GM23248 (cell line): ENCODE measurements at regions not wholly inside any gene's neighbourhood (a gene's known extent, or its start where the extent isn't known, plus 50 kb on each side); places are given as distances from the start of the nearest gene placed in this dataset.

Source experiments
- DNase-seq: peaks from one replicate; pipeline ENCODE4 v3.0.0-alpha.2; 2015
- H2AFZ ChIP-seq: fragments of 200-600 bp; sonication (generic); 2 replicates; pipeline ENCODE4 v1.6.1; 2016; ENCODE audit warnings: antibody characterized with exemption
- H3F3A ChIP-seq: fragments of 200-600 bp; sonication (generic); 2 replicates; pipeline ENCODE4 v1.6.1; 2016; ENCODE audit warnings: mild to moderate bottlenecking, antibody characterized with exemption, mixed run types; ENCODE audit not compliant: insufficient read depth
- H3K27ac ChIP-seq: fragments of 200-600 bp; sonication (generic); 2 replicates; pipeline ENCODE4 v1.5.1; 2016; ENCODE audit warnings: mild to moderate bottlenecking
- H3K27me3 ChIP-seq: fragments of 200-600 bp; sonication (generic); replicated peaks from 2 replicates; pipeline ENCODE4 v1.6.1; 2016; ENCODE audit warnings: mild to moderate bottlenecking; ENCODE audit not compliant: insufficient read depth
- H3K36me3 ChIP-seq: fragments of 200-600 bp; sonication (generic); 2 replicates; pipeline ENCODE4 v1.6.1; 2016; ENCODE audit warnings: low read depth, mild to moderate bottlenecking
- H3K4me1 ChIP-seq: fragments of 200-600 bp; sonication (generic); 2 replicates; pipeline ENCODE4 v1.6.1; 2016; ENCODE audit warnings: mild to moderate bottlenecking; ENCODE audit not compliant: insufficient read depth
- H3K4me2 ChIP-seq: fragments of 200-600 bp; sonication (generic); one replicate; pipeline ENCODE4 v1.6.1; 2016; ENCODE audit warnings: mild to moderate bottlenecking; ENCODE audit not compliant: unreplicated experiment
- H3K4me3 ChIP-seq: fragments of 200-600 bp; sonication (generic); 2 replicates; pipeline ENCODE4 v1.5.1; 2016; ENCODE audit warnings: mild to moderate bottlenecking
- H3K79me2 ChIP-seq: fragments of 200-600 bp; sonication (generic); 2 replicates; pipeline ENCODE4 v1.6.1; 2016; ENCODE audit warnings: mild to moderate bottlenecking; ENCODE audit not compliant: insufficient read depth
- H3K9ac ChIP-seq: fragments of 200-600 bp; sonication (generic); 2 replicates; pipeline ENCODE4 v1.6.1; 2016; ENCODE audit warnings: mild to moderate bottlenecking
- H3K9me2 ChIP-seq: fragments of 200-600 bp; sonication (generic); 2 replicates; pipeline ENCODE4 v1.6.1; 2016; ENCODE audit warnings: mixed run types, mild to moderate bottlenecking, moderate library complexity; ENCODE audit not compliant: insufficient read depth
- H3K9me3 ChIP-seq: fragments of 200-600 bp; sonication (generic); one replicate; pipeline ENCODE4 v1.6.1; 2017; ENCODE audit warnings: low read depth
- H4K20me1 ChIP-seq: fragments of 200-600 bp; sonication (generic); 2 replicates; pipeline ENCODE4 v1.6.0; 2016; ENCODE audit not compliant: insufficient read depth
- EZH2 ChIP-seq: fragments of 200-600 bp; sonication (generic); IDR thresholded peaks from 2 replicates; pipeline ENCODE4 v1.6.1; 2018; ENCODE audit warnings: antibody characterized with exemption, mild to moderate bottlenecking; ENCODE audit not compliant: insufficient read depth, poor library complexity, severe bottlenecking
- EZH2phosphoT487 ChIP-seq: fragments of 200-600 bp; sonication (generic); IDR thresholded peaks from 2 replicates; pipeline ENCODE4 v1.6.1; 2018; ENCODE audit warnings: antibody characterized with exemption, moderate library complexity, mild to moderate bottlenecking, low read depth; ENCODE audit not compliant: insufficient read depth
- WGBS, 2 experiments: methylation state at CpG; one replicate each; pipeline ENCODE4 v1.1.6; 2015 to 2017; ENCODE audit warnings: low lambda C conversion rate in 2 of 2, low coverage in 1 of 2; ENCODE audit errors: missing lambda C conversion rate in 2 of 2; 5-methylcytosine and 5-hydroxymethylcytosine counted together
- in situ Hi-C: fragments of 300-500 bp; cut with MboI; formaldehyde crosslinking; loops from 2 replicates; pipeline ENCODE4 v1.15.0; 2020

GRCh38 chr6:113110211-113110610 is 746.9 kb upstream of the MARCKS start:
- H2AFZ ChIP-seq = no peak overlapping the region
- no peaks in the 10 kb centered on the region for H3K27me3 ChIP-seq
- 0 out of 2 replicates have a peak, but pooled peaks cover 6% of the 10 kb centered on the region for H3K9me2 ChIP-seq
- DNase-seq = no peak
- H3K4me2 ChIP-seq = no peak overlapping the region
- H3K4me3 ChIP-seq = no peak overlapping the region
- 61 to 70% methylated on average over 1 of the region's 1 CpG for WGBS, 2 experiments
- H3F3A ChIP-seq = no peaks in the 10 kb centered on the region
- H3K36me3 ChIP-seq = no peaks in the 10 kb centered on the region
- TF ChIP-seq EZH2phosphoT487 = no peak
- TF ChIP-seq EZH2 = no peak
- H3K79me2 ChIP-seq = no peaks in the 10 kb centered on the region
- H3K4me1 ChIP-seq = no peaks in the 10 kb centered on the region
- no peak overlapping the region for H3K27ac ChIP-seq
- no peak overlapping the region for H3K9ac ChIP-seq
- in situ Hi-C loops = no loop called here
- H3K9me3 ChIP-seq = no peaks in the 10 kb centered on the region
- H4K20me1 ChIP-seq = no peaks in the 10 kb centered on the region

- TF ChIP-seq EZH2 (no peak), EZH2phosphoT487 (no peak)
- Histone ChIP-seq H3K4me1 (no peaks in the 10 kb centered on the region), H3F3A (no peaks in the 10 kb centered on the region), H3K36me3 (no peaks in the 10 kb centered on the region), H3K4me3 (no peak overlapping the region), H3K9me2 (0 out of 2 replicates have a peak, but pooled peaks cover 6% of the 10 kb centered on the region), H3K27ac (no peak overlapping the region), H3K79me2 (no peaks in the 10 kb centered on the region), H3K9me3 (no peaks in the 10 kb centered on the region), H3K4me2 (no peak overlapping the region), H3K9ac (no peak overlapping the region), H2AFZ (no peak overlapping the region), H4K20me1 (no peaks in the 10 kb centered on the region), H3K27me3 (no peaks in the 10 kb centered on the region)
- DNase-seq = no peak
- 90 to 96% methylated on average over 2 of the region's 2 CpGs for WGBS, 2 experiments
- in situ Hi-C loops = no loop called here
Measured at GRCh38 chr6:113111550-113111949, 745.6 kb upstream of the MARCKS start.

- 8 to 16% methylated on average over 2 of the region's 2 CpGs for WGBS, 2 experiments
- H4K20me1 ChIP-seq = no peaks in the 10 kb centered on the region
- no peak overlapping the region for H3K27ac ChIP-seq
- no peak overlapping the region for H3K9ac ChIP-seq
- H3K4me3 ChIP-seq = no peak overlapping the region
- in situ Hi-C loops = no loop called here
- H3K4me1 ChIP-seq = no peaks in the 10 kb centered on the region
- no peak for TF ChIP-seq EZH2
- no peak for TF ChIP-seq EZH2phosphoT487
- no peak overlapping the region for H3K4me2 ChIP-seq
- 0 out of 2 replicates have a peak, but pooled peaks cover 6% of the 10 kb centered on the region for H3K9me2 ChIP-seq
- H3K79me2 ChIP-seq = no peaks in the 10 kb centered on the region
- H3K36me3 ChIP-seq = no peaks in the 10 kb centered on the region
- H3K9me3 ChIP-seq = no peaks in the 10 kb centered on the region
- no peak overlapping the region for H2AFZ ChIP-seq
- no peak for DNase-seq
- no peaks in the 10 kb centered on the region for H3K27me3 ChIP-seq
- H3F3A ChIP-seq = no peaks in the 10 kb centered on the region
Measured at GRCh38 chr6:113112086-113112485, 745.1 kb upstream of the MARCKS start.

GRCh38 chr6:113115196-113115595 is 741.9 kb upstream of the MARCKS start:
- Histone ChIP-seq H3K4me3 (no peak overlapping the region), H3K36me3 (peaks cover 4% of the 10 kb centered on the region; the same call in 1 of the 2 replicates), H2AFZ (no peak overlapping the region), H3K9ac (no peak overlapping the region), H3K27me3 (no peaks in the 10 kb centered on the region), H3K9me2 (0 out of 2 replicates have a peak, but pooled peaks cover 6% of the 10 kb centered on the region), H3K9me3 (no peaks in the 10 kb centered on the region), H3K79me2 (no peaks in the 10 kb centered on the region), H3K4me1 (peaks cover 9% of the 10 kb centered on the region), H4K20me1 (no peaks in the 10 kb centered on the region), H3K4me2 (no peak overlapping the region), H3K27ac (no peak overlapping the region), H3F3A (peaks cover 7% of the 10 kb centered on the region)
- in situ Hi-C loops = no loop called here
- 97 to 100% methylated on average over 1 of the region's 1 CpG for WGBS, 2 experiments
- no peak for DNase-seq
- no peak for TF ChIP-seq EZH2phosphoT487
- no peak for TF ChIP-seq EZH2

- H3K4me1 ChIP-seq = peaks cover 37% of the 10 kb centered on the region
- H3K9me3 ChIP-seq = no peaks in the 10 kb centered on the region
- TF ChIP-seq EZH2 = no peak
- TF ChIP-seq EZH2phosphoT487 = no peak
- H3K4me2 ChIP-seq = peak overlapping the region; percentile 54
- no peaks in the 10 kb centered on the region for H3K9me2 ChIP-seq
- peak; percentile 93 for DNase-seq
- peaks cover 24% of the 10 kb centered on the region for H3F3A ChIP-seq
- H3K79me2 ChIP-seq = no peaks in the 10 kb centered on the region
- H3K27ac ChIP-seq = peak overlapping the region; percentile 74
- peaks cover 4% of the 10 kb centered on the region; the same call in 1 of the 2 replicates for H3K36me3 ChIP-seq
- 0% methylated on average over 2 of the region's 2 CpGs for WGBS, 2 experiments
- H3K9ac ChIP-seq = peak overlapping the region; percentile 46; the same call in 1 of the 2 replicates
- in situ Hi-C loops = no loop called here
- H3K4me3 ChIP-seq = no peak overlapping the region; the same call in 1 of the 2 replicates
- H4K20me1 ChIP-seq = no peaks in the 10 kb centered on the region
- H3K27me3 ChIP-seq = no peaks in the 10 kb centered on the region
- H2AFZ ChIP-seq = no peak overlapping the region
Measured at GRCh38 chr6:113120224-113120581, 736.9 kb upstream of the MARCKS start.
